IPS-18a (cell line): ENCODE measurements at regions not wholly inside any gene's neighbourhood (a gene's known extent, or its start where the extent isn't known, plus 50 kb on each side); places are given as distances from the start of the nearest gene placed in this dataset.

Source experiments
- H3K27ac ChIP-seq: one replicate; pipeline ENCODE4 v1.5.1; 2013; ENCODE audit warnings: low read length
- H3K27me3 ChIP-seq: one replicate; pipeline ENCODE4 v1.6.1; 2013; ENCODE audit warnings: mild to moderate bottlenecking, low read length; ENCODE audit not compliant: control insufficient read depth, insufficient read depth
- H3K36me3 ChIP-seq: one replicate; pipeline ENCODE4 v1.6.1; 2013; ENCODE audit warnings: low read depth, low read length; ENCODE audit not compliant: control insufficient read depth
- H3K4me1 ChIP-seq: one replicate; pipeline ENCODE4 v1.6.1; 2013; ENCODE audit warnings: low read depth, low read length; ENCODE audit not compliant: control insufficient read depth
- H3K4me3 ChIP-seq: one replicate; pipeline ENCODE4 v1.5.1; 2013; ENCODE audit warnings: low read length
- H3K9ac ChIP-seq: one replicate; pipeline ENCODE4 v1.6.1; 2013; ENCODE audit warnings: mild to moderate bottlenecking, low read length, moderate library complexity
- H3K9me3 ChIP-seq: one replicate; pipeline ENCODE4 v1.6.1; 2013; ENCODE audit warnings: low read depth, low read length; ENCODE audit not compliant: control insufficient read depth

- Histone ChIP-seq H3K4me1 (no peaks in the 10 kb centered on the region), H3K9me3 (no peaks in the 10 kb centered on the region), H3K27me3 (no peaks in the 10 kb centered on the region), H3K9ac (no peak overlapping the region), H3K27ac (no peak overlapping the region), H3K36me3 (no peaks in the 10 kb centered on the region), H3K4me3 (no peak overlapping the region)
Observed at GRCh38 chr6:73956305-73956704, 260.3 kb downstream of the CD109 start.

DNA sequence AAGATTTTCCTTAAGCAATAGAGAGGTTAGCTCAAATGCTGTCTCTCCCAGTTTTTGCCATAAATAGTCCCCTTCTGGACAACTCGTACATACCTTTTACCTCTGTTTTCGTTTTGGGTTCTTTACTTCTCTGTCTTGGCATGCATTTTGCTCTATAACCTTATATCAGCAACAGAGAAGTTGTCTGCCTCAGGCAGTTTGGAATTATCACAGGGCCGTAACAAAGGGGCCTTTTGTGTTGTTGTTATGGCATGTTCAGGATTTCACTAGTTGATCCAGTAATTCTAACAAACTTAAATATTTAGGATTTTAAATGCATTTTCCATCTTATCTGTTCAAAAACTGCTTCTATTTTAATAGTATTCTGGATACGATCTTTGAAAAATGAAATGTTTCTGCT is 259.8 kb downstream of the CD109 start:
- Histone ChIP-seq H3K4me3 (no peak overlapping the region), H3K27ac (no peak overlapping the region), H3K9ac (no peak overlapping the region), H3K9me3 (no peaks in the 10 kb centered on the region), H3K27me3 (no peaks in the 10 kb centered on the region), H3K36me3 (no peaks in the 10 kb centered on the region), H3K4me1 (no peaks in the 10 kb centered on the region)

GRCh38 chr6:73954881-73955280 is 258.9 kb downstream of the CD109 start:
- Histone ChIP-seq H3K9ac (no peak overlapping the region), H3K27ac (no peak overlapping the region), H3K4me3 (no peak overlapping the region), H3K27me3 (no peaks in the 10 kb centered on the region), H3K4me1 (no peaks in the 10 kb centered on the region), H3K36me3 (no peaks in the 10 kb centered on the region), H3K9me3 (no peaks in the 10 kb centered on the region)

DNA sequence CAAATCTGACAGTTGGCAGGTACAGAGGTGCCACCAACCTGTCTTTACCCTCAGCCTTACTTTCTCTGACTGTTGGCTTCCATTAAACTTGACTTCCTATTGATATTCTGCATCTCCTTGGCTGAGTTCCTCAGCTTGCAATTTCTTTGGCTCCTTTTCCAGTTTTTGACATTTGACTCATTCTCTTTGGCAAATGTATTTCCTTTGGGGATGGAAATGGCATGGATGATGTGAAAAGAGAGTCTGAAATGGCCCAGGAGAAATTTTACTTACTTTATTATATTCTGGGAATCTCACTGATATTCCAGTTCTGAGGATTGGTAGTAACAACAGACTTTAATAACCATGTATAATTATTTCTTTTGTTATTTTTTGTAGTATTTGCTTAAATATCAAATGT is 255.2 kb downstream of the CD109 start:
- Histone ChIP-seq H3K27ac (no peak overlapping the region), H3K36me3 (no peaks in the 10 kb centered on the region), H3K4me3 (no peak overlapping the region), H3K4me1 (no peaks in the 10 kb centered on the region), H3K9ac (no peak overlapping the region), H3K9me3 (no peaks in the 10 kb centered on the region), H3K27me3 (no peaks in the 10 kb centered on the region)

DNA sequence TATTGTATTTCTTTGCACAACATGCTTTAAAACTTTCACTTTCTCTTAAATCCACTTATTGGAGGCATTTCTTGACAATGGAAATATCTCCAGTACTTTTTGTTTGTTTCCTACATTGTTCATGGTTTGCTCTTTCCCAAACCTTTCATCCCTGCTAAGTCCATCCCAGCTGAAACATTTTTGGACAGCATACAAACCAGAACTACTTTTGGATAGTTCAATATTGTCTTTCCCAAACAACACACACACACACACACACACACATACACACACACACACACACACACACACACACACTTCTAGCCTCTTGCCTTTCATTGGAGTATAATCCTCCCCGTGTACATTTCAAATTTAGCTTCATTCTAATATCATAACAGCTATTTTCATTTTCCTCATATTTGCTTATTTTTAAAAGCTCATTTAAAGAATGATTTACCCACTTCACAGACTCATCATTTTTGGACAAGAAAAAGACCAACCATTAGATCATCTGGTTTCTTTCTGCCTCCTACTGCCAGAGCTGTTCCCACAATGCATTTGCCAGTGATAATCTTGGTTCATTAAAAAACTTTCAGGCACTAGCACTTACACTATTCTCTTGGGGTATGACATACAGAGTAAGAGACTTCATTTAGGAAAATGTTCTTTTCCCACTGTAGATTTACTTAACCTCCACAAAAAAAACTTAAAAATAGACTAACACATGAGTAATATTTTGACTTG is 248.1 kb downstream of the CD109 start:
- no peaks in the 10 kb centered on the region for H3K36me3 ChIP-seq
- no peak overlapping the region for H3K4me3 ChIP-seq
- no peaks in the 10 kb centered on the region for H3K27me3 ChIP-seq
- no peak overlapping the region for H3K9ac ChIP-seq
- no peaks in the 10 kb centered on the region for H3K4me1 ChIP-seq
- H3K27ac ChIP-seq, result no peak overlapping the region
- no peaks in the 10 kb centered on the region for H3K9me3 ChIP-seq

GRCh38 chr6:73943411-73943810 is 247.4 kb downstream of the CD109 start:
- H3K4me3 ChIP-seq, result no peak overlapping the region

DNA sequence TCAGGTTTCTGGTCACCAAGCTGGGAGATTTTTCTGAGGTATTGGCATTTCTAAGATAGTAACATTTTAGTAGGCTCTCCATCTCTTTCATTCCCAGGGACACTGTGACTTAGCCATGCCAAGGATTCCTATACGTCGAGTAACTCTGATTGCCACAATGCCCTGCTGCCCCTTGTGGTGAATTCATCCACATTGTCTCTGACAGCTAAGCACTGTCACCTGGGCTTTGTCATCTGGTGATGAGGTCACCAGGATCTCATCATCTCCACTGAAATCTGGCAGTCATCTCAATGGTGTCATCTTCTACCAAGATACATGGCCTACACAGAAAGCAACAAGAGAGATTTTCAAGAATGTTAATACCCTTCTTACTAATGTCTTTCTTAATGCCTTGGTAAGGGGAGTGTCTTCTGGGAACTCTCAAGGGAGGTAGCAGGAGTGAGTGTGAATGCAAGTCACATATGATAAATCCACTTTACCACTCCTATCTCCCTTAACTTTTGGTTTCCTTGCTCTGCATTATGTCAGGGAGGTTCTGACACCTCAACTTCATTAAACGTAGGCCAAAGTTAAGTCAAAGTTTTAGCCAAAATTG is 246.7 kb downstream of the CD109 start:
- no peak overlapping the region for H3K4me3 ChIP-seq
- no peak overlapping the region for H3K9ac ChIP-seq
- H3K27ac ChIP-seq, result no peak overlapping the region
- no peaks in the 10 kb centered on the region for H3K36me3 ChIP-seq
- H3K27me3 ChIP-seq, result no peaks in the 10 kb centered on the region
- H3K9me3 ChIP-seq, result no peaks in the 10 kb centered on the region
- H3K4me1 ChIP-seq, result no peaks in the 10 kb centered on the region

More at GRCh38 chr6:73943411-73943810, 247.4 kb downstream of the CD109 start:
- Histone ChIP-seq H3K36me3 (no peaks in the 10 kb centered on the region), H3K4me1 (no peaks in the 10 kb centered on the region), H3K9me3 (no peaks in the 10 kb centered on the region), H3K27me3 (no peaks in the 10 kb centered on the region), H3K27ac (no peak overlapping the region), H3K9ac (no peak overlapping the region)

DNA sequence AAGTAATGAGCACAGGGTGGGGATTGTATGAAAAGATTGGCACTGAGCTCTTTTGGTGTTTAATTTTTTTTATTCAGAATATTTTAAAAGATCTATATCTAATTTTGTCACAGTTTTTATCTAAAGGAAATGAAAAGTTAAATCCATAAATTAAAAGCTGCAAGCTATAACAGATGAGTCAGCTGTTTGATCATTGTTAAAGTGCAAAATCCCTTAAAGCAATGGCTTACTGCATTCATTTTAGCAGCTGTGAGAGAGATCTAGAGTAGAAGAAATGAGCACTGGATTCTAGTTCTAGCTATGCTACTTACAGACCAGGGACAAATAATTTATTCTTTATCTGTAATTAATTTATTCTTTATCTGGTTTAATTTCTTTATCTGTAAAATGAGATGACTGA is 245.9 kb downstream of the CD109 start:
- no peaks in the 10 kb centered on the region for H3K27me3 ChIP-seq
- no peaks in the 10 kb centered on the region for H3K36me3 ChIP-seq
- H3K27ac ChIP-seq, result no peak overlapping the region
- H3K9ac ChIP-seq, result no peak overlapping the region
- H3K4me1 ChIP-seq, result no peaks in the 10 kb centered on the region
- no peak overlapping the region for H3K4me3 ChIP-seq
- H3K9me3 ChIP-seq, result no peaks in the 10 kb centered on the region

DNA sequence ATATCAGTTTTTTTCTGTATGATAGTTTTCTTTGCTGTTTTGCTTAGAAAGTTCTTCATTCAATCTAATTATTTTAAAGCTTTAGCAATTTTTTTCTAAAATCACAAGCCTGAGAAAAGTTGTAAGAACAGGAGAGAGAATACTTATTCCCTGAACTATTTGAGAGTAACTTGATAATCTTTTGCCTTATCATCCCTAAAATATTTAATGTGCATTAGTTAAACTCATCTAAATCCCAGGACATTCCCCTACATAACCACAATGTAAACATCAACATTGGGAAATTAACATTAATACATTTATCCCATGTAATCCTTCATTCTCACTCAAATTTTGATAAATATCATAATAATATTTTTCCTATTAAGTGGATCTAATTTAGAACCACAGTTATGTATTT is 241.8 kb downstream of the CD109 start:
- no peaks in the 10 kb centered on the region for H3K9me3 ChIP-seq
- H3K4me1 ChIP-seq, result no peaks in the 10 kb centered on the region
- no peaks in the 10 kb centered on the region for H3K36me3 ChIP-seq
- no peak overlapping the region for H3K4me3 ChIP-seq
- no peak overlapping the region for H3K27ac ChIP-seq
- no peak overlapping the region for H3K9ac ChIP-seq
- no peaks in the 10 kb centered on the region for H3K27me3 ChIP-seq

- H3K36me3 ChIP-seq, result no peaks in the 10 kb centered on the region
- H3K9ac ChIP-seq, result no peak overlapping the region
- H3K9me3 ChIP-seq, result no peaks in the 10 kb centered on the region
- H3K4me1 ChIP-seq, result no peaks in the 10 kb centered on the region
- H3K27me3 ChIP-seq, result no peaks in the 10 kb centered on the region
- no peak overlapping the region for H3K27ac ChIP-seq
- no peak overlapping the region for H3K4me3 ChIP-seq
Observed at GRCh38 chr6:73932866-73933265, 236.9 kb downstream of the CD109 start.

- no peaks in the 10 kb centered on the region for H3K36me3 ChIP-seq
- H3K27me3 ChIP-seq, result no peaks in the 10 kb centered on the region
- H3K27ac ChIP-seq, result no peak overlapping the region
- no peaks in the 10 kb centered on the region for H3K9me3 ChIP-seq
- no peaks in the 10 kb centered on the region for H3K4me1 ChIP-seq
- no peak overlapping the region for H3K4me3 ChIP-seq
- H3K9ac ChIP-seq, result no peak overlapping the region
Observed at GRCh38 chr6:73929405-73929804, 233.4 kb downstream of the CD109 start.

GRCh38 chr6:73927421-73927820 is 231.4 kb downstream of the CD109 start:
- no peaks in the 10 kb centered on the region for H3K4me1 ChIP-seq
- no peak overlapping the region for H3K4me3 ChIP-seq
- no peak overlapping the region for H3K27ac ChIP-seq
- H3K27me3 ChIP-seq, result no peaks in the 10 kb centered on the region
- H3K9me3 ChIP-seq, result no peaks in the 10 kb centered on the region
- no peak overlapping the region for H3K9ac ChIP-seq
- no peaks in the 10 kb centered on the region for H3K36me3 ChIP-seq
